ENCODE measurements at regions not wholly inside any gene's neighbourhood (a gene's known extent, or its start where the extent isn't known, plus 50 kb on each side); places are given as distances from the start of the nearest gene placed in this dataset.

GRCh38 chr2:38509947-38510326 is 92.8 kb downstream of the HNRNPLL start:
- CTCF ChIA-PET: no interaction called here

GRCh38 chr2:38509314-38509946 is 93.3 kb downstream of the HNRNPLL start:
- no peaks in the 10 kb centered on the region for H4K20me1 ChIP-seq (ENCODE audit: insufficient read depth)
- no peaks in the 10 kb centered on the region for H3K9me2 ChIP-seq (ENCODE audit: insufficient read depth)
- no TSS peak for BruUV-seq (replicated peaks)
- no peaks in the 10 kb centered on the region for H3K36me3 ChIP-seq (ENCODE audit: low read depth)
- no peaks in the 10 kb centered on the region for H3K27me3 ChIP-seq (ENCODE audit: insufficient read depth, low read depth)
- intact Hi-C loops (cut with micrococcal nuclease; ENCODE audit: unreplicated experiment): loop anchor here (2.0 kb wide), 1 partner anchor 133 kb away; the partner anchor contains the start of gene ATL2
- H3K4me1 ChIP-seq (replicated peaks; ENCODE audit: insufficient read depth): peaks cover 10% of the 10 kb centered on the region
- H3F3A ChIP-seq (ENCODE audit: insufficient read depth, low read depth): peaks cover 4% of the 10 kb centered on the region; the same call in 1 of the 2 replicates
- ChIA-PET POLR2A (ENCODE audit: unreplicated experiment) (no interaction called here), CTCF (interaction anchor here (1.8 kb wide), 1 partner anchor 193 kb away, joined by 10 read pairs; no protein-coding TSS in a partner anchor)
- H3K27ac ChIP-seq: no peak overlapping the region
- H2AFZ ChIP-seq: peak overlapping the region; percentile 68; the same call in 1 of the 2 replicates
- H3K9me3 ChIP-seq (ENCODE audit: insufficient read depth, low read depth): 0 out of 2 replicates have a peak, but pooled peaks cover 4% of the 10 kb centered on the region
- no peaks in the 10 kb centered on the region for H3K79me2 ChIP-seq (ENCODE audit: low read depth)
- no peak for TF ChIP-seq EZH2 (IDR thresholded peaks at IDR 0.05; ENCODE audit: low read depth)
- TF ChIP-seq, protein P1, sequence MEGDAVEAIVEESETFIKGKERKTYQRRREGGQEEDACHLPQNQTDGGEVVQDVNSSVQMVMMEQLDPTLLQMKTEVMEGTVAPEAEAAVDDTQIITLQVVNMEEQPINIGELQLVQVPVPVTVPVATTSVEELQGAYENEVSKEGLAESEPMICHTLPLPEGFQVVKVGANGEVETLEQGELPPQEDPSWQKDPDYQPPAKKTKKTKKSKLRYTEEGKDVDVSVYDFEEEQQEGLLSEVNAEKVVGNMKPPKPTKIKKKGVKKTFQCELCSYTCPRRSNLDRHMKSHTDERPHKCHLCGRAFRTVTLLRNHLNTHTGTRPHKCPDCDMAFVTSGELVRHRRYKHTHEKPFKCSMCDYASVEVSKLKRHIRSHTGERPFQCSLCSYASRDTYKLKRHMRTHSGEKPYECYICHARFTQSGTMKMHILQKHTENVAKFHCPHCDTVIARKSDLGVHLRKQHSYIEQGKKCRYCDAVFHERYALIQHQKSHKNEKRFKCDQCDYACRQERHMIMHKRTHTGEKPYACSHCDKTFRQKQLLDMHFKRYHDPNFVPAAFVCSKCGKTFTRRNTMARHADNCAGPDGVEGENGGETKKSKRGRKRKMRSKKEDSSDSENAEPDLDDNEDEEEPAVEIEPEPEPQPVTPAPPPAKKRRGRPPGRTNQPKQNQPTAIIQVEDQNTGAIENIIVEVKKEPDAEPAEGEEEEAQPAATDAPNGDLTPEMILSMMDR (conservative IDR thresholded peaks at IDR 0.05): no peak
- no peak for DNase-seq
- no peak overlapping the region for H3K4me3 ChIP-seq
- no peak overlapping the region; the same call in 1 of the 2 replicates for H3K4me2 ChIP-seq

More at GRCh38 chr2:38509947-38510326, 92.8 kb downstream of the HNRNPLL start:
- Histone ChIP-seq H4K20me1 (ENCODE audit: insufficient read depth) (no peaks in the 10 kb centered on the region), H3F3A (ENCODE audit: insufficient read depth, low read depth) (peaks cover 4% of the 10 kb centered on the region; the same call in 1 of the 2 replicates), H3K27ac (no peak overlapping the region), H3K27me3 (ENCODE audit: insufficient read depth, low read depth) (no peaks in the 10 kb centered on the region), H3K9me2 (ENCODE audit: insufficient read depth) (peaks cover 1% of the 10 kb centered on the region; the same call in 1 of the 2 replicates), H2AFZ (no peak overlapping the region), H3K4me2 (no peak overlapping the region), H3K4me3 (no peak overlapping the region), H3K36me3 (ENCODE audit: low read depth) (no peaks in the 10 kb centered on the region), H3K4me1 (replicated peaks; ENCODE audit: insufficient read depth) (peaks cover 10% of the 10 kb centered on the region), H3K79me2 (ENCODE audit: low read depth) (no peaks in the 10 kb centered on the region), H3K9me3 (ENCODE audit: insufficient read depth, low read depth) (0 out of 2 replicates have a peak, but pooled peaks cover 4% of the 10 kb centered on the region)
- POLR2A ChIA-PET (ENCODE audit: unreplicated experiment): no interaction called here
- intact Hi-C loops (cut with micrococcal nuclease; ENCODE audit: unreplicated experiment): loop anchor here (2.0 kb wide), 1 partner anchor 133 kb away; the partner anchor contains the start of gene ATL2
- BruUV-seq (replicated peaks): no TSS peak
- DNase-seq: no peak
- TF ChIP-seq, protein P1 (conservative IDR thresholded peaks at IDR 0.05): no peak

DNA sequence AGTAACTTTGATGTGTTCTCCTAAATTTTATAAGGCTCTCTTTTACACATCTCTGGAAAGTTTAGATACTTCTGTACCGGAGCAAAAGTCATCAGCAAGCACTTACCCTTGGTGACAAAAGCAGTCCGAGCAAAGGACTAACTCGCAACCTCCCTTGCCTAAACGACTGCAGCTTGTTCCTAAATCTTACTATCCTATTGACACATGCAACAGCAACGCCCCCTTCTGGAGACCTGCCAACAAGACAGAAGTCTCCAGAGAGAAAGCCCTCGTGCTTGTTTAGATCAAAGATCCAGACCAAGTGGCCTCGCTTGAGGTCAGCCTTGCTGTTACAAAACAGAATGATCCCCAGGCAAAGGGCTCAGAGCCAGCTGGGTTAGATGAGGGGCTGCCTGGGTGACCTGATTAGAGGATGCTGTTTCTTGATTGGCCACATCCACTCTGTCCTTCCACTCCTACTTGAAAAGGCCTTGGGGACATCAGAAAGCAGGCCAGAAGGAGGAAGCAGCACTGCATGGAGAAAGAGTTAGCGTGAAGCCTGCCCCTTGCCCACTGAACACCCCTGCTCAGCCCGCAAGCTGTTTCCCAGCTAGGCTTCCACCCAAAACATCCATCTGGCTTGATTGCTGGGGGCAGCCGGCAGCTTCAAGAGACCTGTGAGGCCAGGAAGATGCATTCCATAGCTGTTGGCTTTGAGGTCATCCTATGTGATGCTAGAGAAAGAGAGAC is 94.3 kb downstream of the HNRNPLL start:
- CTCF ChIA-PET: interaction anchor here (0.7 to 1.8 kb wide), 2 partner anchors 193 to 232 kb away, joined by 3 to 10 read pairs; no protein-coding TSS in a partner anchor
- TF ChIP-seq EZH2 (IDR thresholded peaks at IDR 0.05; ENCODE audit: low read depth): no peak
- TF ChIP-seq, protein P1 (conservative IDR thresholded peaks at IDR 0.05): peak; percentile 79
- Histone ChIP-seq H3K9me3 (ENCODE audit: insufficient read depth, low read depth) (0 out of 2 replicates have a peak, but pooled peaks cover 4% of the 10 kb centered on the region), H3K4me2 (no peak overlapping the region), H3K4me3 (no peak overlapping the region), H2AFZ (no peak overlapping the region), H3F3A (ENCODE audit: insufficient read depth, low read depth) (peaks cover 4% of the 10 kb centered on the region; the same call in 1 of the 2 replicates), H3K27ac (no peak overlapping the region), H4K20me1 (ENCODE audit: insufficient read depth) (no peaks in the 10 kb centered on the region), H3K4me1 (replicated peaks; ENCODE audit: insufficient read depth) (peaks cover 10% of the 10 kb centered on the region), H3K36me3 (ENCODE audit: low read depth) (no peaks in the 10 kb centered on the region), H3K27me3 (ENCODE audit: insufficient read depth, low read depth) (no peaks in the 10 kb centered on the region), H3K9me2 (ENCODE audit: insufficient read depth) (no peaks in the 10 kb centered on the region), H3K79me2 (ENCODE audit: low read depth) (no peaks in the 10 kb centered on the region)
- BruUV-seq (replicated peaks): no TSS peak
- POLR2A ChIA-PET (ENCODE audit: unreplicated experiment): interaction anchor here (0.5 kb wide), 1 partner anchor 191 kb away, joined by 6 read pairs; no protein-coding TSS in a partner anchor
- intact Hi-C loops (cut with micrococcal nuclease; ENCODE audit: unreplicated experiment): loop anchor here (1.0 to 2.0 kb wide), 2 partner anchors 132 to 193 kb away; partner anchors contain the start of gene ATL2
- peak; percentile 69 to 78 for DNase-seq

Measured in PC-9 (cell line).